ENCODE measurements at regions not wholly inside any gene's neighbourhood (a gene's known extent, or its start where the extent isn't known, plus 50 kb on each side); places are given as distances from the start of the nearest gene placed in this dataset.

DNA sequence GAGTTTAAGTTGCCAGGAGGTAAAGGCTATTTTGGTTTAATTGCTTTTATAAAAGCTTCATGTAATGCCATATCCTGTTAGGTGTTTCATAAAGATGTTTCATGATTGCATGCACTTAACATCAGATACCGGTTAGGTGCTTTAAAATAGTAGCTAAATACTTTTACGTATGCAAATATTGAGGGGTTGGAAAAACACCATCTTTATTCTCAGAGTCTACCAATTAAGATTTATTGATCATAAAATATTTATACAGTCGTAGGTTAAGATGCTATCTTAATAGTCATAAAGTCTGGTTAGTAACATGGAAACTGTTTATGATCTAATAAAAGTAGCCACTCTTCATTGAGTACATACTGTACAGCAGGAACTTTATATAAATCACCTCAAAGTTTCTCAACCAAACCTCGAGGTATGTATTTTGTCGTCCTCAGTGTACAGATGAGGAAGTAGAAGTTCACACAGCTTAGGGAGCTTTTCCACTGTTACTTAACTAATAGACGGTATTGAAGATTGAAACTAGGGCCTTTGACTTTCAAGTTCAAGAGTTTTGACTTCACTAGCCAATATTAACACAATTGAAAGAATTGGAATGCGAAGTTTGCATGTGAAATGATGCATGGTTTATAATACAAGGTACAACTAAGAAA lies 897.1 kb downstream of the GATA3 start:
- no peak for ATAC-seq
- TF ChIP-seq ZNF565 (CRISPR knock-in tag; conservative IDR thresholded peaks at IDR 0.05; ENCODE audit: low read depth) (no peak), GLIS3 (CRISPR knock-in tag; IDR thresholded peaks at IDR 0.05) (no peak), ESRRG (CRISPR knock-in tag; IDR thresholded peaks at IDR 0.05) (no peak), ZNF8 (CRISPR knock-in tag; IDR thresholded peaks at IDR 0.05) (no peak)

DNA sequence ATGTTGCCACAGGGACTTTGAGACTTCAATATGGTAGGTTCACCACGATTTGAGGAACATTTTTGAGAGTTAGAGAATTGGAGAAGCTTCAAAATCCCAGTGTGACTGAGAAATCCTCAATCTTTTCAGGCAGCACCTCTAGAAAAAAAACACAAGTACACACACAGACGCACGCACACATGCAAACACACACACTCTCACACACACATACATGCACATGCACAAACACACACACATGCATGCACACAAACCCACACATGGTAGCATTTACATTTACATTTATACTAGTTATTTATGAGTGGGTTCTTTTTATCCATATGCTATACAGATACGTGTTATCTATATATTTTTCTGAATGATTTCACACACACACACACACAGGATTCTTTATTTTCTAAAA lies 901.9 kb downstream of the GATA3 start:
- TF ChIP-seq ZFP30 (CRISPR knock-in tag; IDR thresholded peaks at IDR 0.05) (no peak), ZNF70 (CRISPR knock-in tag; IDR thresholded peaks at IDR 0.05) (no peak), ESRRG (CRISPR knock-in tag; IDR thresholded peaks at IDR 0.05) (no peak), CSDC2 (CRISPR knock-in tag; IDR thresholded peaks at IDR 0.05) (no peak), TCF4 (CRISPR knock-in tag; IDR thresholded peaks at IDR 0.05; ENCODE audit: borderline replicate concordance) (no peak), BACH2 (CRISPR knock-in tag; IDR thresholded peaks at IDR 0.05; ENCODE audit: borderline replicate concordance) (no peak), CREB5 (CRISPR knock-in tag; IDR thresholded peaks at IDR 0.05; ENCODE audit: low read depth) (no peak)
- TF ChIP-seq, protein P1, sequence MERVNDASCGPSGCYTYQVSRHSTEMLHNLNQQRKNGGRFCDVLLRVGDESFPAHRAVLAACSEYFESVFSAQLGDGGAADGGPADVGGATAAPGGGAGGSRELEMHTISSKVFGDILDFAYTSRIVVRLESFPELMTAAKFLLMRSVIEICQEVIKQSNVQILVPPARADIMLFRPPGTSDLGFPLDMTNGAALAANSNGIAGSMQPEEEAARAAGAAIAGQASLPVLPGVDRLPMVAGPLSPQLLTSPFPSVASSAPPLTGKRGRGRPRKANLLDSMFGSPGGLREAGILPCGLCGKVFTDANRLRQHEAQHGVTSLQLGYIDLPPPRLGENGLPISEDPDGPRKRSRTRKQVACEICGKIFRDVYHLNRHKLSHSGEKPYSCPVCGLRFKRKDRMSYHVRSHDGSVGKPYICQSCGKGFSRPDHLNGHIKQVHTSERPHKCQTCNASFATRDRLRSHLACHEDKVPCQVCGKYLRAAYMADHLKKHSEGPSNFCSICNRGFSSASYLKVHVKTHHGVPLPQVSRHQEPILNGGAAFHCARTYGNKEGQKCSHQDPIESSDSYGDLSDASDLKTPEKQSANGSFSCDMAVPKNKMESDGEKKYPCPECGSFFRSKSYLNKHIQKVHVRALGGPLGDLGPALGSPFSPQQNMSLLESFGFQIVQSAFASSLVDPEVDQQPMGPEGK (CRISPR knock-in tag; IDR thresholded peaks at IDR 0.05; ENCODE audit: borderline replicate concordance) = no peak
- TF ChIP-seq, protein P2, sequence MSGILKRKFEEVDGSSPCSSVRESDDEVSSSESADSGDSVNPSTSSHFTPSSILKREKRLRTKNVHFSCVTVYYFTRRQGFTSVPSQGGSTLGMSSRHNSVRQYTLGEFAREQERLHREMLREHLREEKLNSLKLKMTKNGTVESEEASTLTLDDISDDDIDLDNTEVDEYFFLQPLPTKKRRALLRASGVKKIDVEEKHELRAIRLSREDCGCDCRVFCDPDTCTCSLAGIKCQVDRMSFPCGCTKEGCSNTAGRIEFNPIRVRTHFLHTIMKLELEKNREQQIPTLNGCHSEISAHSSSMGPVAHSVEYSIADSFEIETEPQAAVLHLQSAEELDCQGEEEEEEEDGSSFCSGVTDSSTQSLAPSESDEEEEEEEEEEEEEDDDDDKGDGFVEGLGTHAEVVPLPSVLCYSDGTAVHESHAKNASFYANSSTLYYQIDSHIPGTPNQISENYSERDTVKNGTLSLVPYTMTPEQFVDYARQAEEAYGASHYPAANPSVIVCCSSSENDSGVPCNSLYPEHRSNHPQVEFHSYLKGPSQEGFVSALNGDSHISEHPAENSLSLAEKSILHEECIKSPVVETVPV (CRISPR knock-in tag; IDR thresholded peaks at IDR 0.05) = no peak
- no peak for ATAC-seq

GRCh38 chr10:8962249-8962648 lies 907.8 kb downstream of the GATA3 start:
- TF ChIP-seq, protein P1 (CRISPR knock-in tag; IDR thresholded peaks at IDR 0.05; ENCODE audit: borderline replicate concordance) = no peak
- no peak for TF ChIP-seq ZNF70 (CRISPR knock-in tag; IDR thresholded peaks at IDR 0.05)
- no peak for TF ChIP-seq TCF4 (CRISPR knock-in tag; IDR thresholded peaks at IDR 0.05; ENCODE audit: borderline replicate concordance)
- no peak for TF ChIP-seq TSHZ2 (CRISPR knock-in tag; IDR thresholded peaks at IDR 0.05)
- no peak for TF ChIP-seq BACH2 (CRISPR knock-in tag; IDR thresholded peaks at IDR 0.05; ENCODE audit: borderline replicate concordance)
- TF ChIP-seq, protein P2 (CRISPR knock-in tag; IDR thresholded peaks at IDR 0.05) = no peak
- no peak for TF ChIP-seq ZNF565 (CRISPR knock-in tag; conservative IDR thresholded peaks at IDR 0.05; ENCODE audit: low read depth)
- TF ChIP-seq CREB5 (CRISPR knock-in tag; IDR thresholded peaks at IDR 0.05; ENCODE audit: low read depth) = no peak
- no peak for TF ChIP-seq ARNTL (CRISPR knock-in tag; IDR thresholded peaks at IDR 0.05; ENCODE audit: borderline replicate concordance, low read depth)
- no peak for TF ChIP-seq ZC3H10 (CRISPR knock-in tag; IDR thresholded peaks at IDR 0.05)
- no peak for TF ChIP-seq OSR1 (CRISPR knock-in tag; IDR thresholded peaks at IDR 0.05)
- no peak for TF ChIP-seq ESRRG (CRISPR knock-in tag; IDR thresholded peaks at IDR 0.05)
- no peak for TF ChIP-seq ISL1 (CRISPR knock-in tag; IDR thresholded peaks at IDR 0.05)
- TF ChIP-seq PPARA (CRISPR knock-in tag; IDR thresholded peaks at IDR 0.05; ENCODE audit: borderline replicate concordance) = no peak

More at GRCh38 chr10:8962249-8962648, 907.8 kb downstream of the GATA3 start:
- no peak for ATAC-seq
